Activated CD8-positive, alpha-beta T cell treated with anti-CD3 and anti-CD28 coated beads for 36 hours (primary cell): ENCODE measurements at regions not wholly inside any gene's neighbourhood (a gene's known extent, or its start where the extent isn't known, plus 50 kb on each side); places are given as distances from the start of the nearest gene placed in this dataset.

ENCODE experiments used
- ATAC-seq: fragments of 200-7000 bp; cut with Tn5 transposase; one replicate; pipeline ENCODE4 v1.10.0; 2021; ENCODE audit warnings: mild to moderate bottlenecking, moderate library complexity
- CTCF ChIA-PET: fragments of 350-600 bp; sonication (Branson Sonifier 250); formaldehyde crosslinking; loops from one replicate; lab custom pipeline; 2021; ENCODE audit warnings: antibody characterized with exemption; lab: Charles Lee
- POLR2A ChIA-PET: fragments of 350-600 bp; sonication (Branson Sonifier 250); formaldehyde crosslinking; loops from one replicate; lab custom pipeline; 2021; ENCODE audit warnings: antibody characterized with exemption; lab: Charles Lee
- DNase-seq: peaks from one replicate; pipeline ENCODE4 v3.0.0-alpha.2; 2020
- H3K27ac Mint-ChIP-seq: one replicate; pipeline ENCODE4 v1.8.0; 2021; ENCODE audit warnings: mild to moderate bottlenecking, mixed read lengths
- H3K27me3 Mint-ChIP-seq: one replicate; pipeline ENCODE4 v1.8.0; 2021; ENCODE audit warnings: mixed read lengths
- H3K36me3 Mint-ChIP-seq: one replicate; pipeline ENCODE4 v1.8.0; 2021; ENCODE audit warnings: low read depth, mixed read lengths
- H3K4me1 Mint-ChIP-seq: one replicate; pipeline ENCODE4 v1.8.0; 2021; ENCODE audit warnings: low read depth, mixed read lengths
- H3K4me3 Mint-ChIP-seq: one replicate; pipeline ENCODE4 v1.8.0; 2021; ENCODE audit warnings: mild to moderate bottlenecking, moderate library complexity, mixed read lengths
- H3K9me3 Mint-ChIP-seq: one replicate; pipeline ENCODE4 v1.8.0; 2021; ENCODE audit warnings: mixed read lengths
- CTCF ChIP-seq: fragments of 200-600 bp; IDR thresholded peaks from one replicate; pipeline ENCODE4 v1.8.0; 2022; ENCODE audit warnings: antibody characterized with exemption, mild to moderate bottlenecking
- intact Hi-C: fragments of 100-400 bp; cut with micrococcal nuclease; formaldehyde crosslinking; loops from one replicate; pipeline ENCODE4 v1.10.0; 2022

GRCh38 chr2:234145057-234145456 lies 94.6 kb downstream of the SPP2 start:
- Mint-ChIP-seq H3K36me3 (no peaks in the 10 kb centered on the region), H3K9me3 (no peaks in the 10 kb centered on the region), H3K4me1 (peaks cover 25% of the 10 kb centered on the region), H3K27ac (no peak overlapping the region), H3K27me3 (no peaks in the 10 kb centered on the region), H3K4me3 (no peak overlapping the region)
- ChIA-PET POLR2A (no interaction called here), CTCF (no interaction called here)
- TF ChIP-seq CTCF, result no peak
- no peak for DNase-seq
- ATAC-seq, result no peak
- intact Hi-C loops, result no loop called here

GRCh38 chr2:234143896-234144295 lies 93.4 kb downstream of the SPP2 start:
- ChIA-PET CTCF (interaction anchor here (1.9 kb wide), 1 partner anchor 357 kb away, joined by 5 read pairs; no protein-coding TSS in a partner anchor), POLR2A (no interaction called here)
- ATAC-seq (no peak), DNase-seq (no peak)
- intact Hi-C loops, result no loop called here
- no peaks in the 10 kb centered on the region for H3K9me3 Mint-ChIP-seq
- no peaks in the 10 kb centered on the region for H3K27me3 Mint-ChIP-seq
- H3K27ac Mint-ChIP-seq, result no peak overlapping the region
- no peaks in the 10 kb centered on the region for H3K36me3 Mint-ChIP-seq
- H3K4me1 Mint-ChIP-seq, result peaks cover 23% of the 10 kb centered on the region
- TF ChIP-seq CTCF, result no peak
- no peak overlapping the region for H3K4me3 Mint-ChIP-seq

GRCh38 chr2:234142530-234142929 lies 92.0 kb downstream of the SPP2 start:
- Mint-ChIP-seq H3K27ac (no peak overlapping the region), H3K4me1 (peaks cover 11% of the 10 kb centered on the region), H3K9me3 (no peaks in the 10 kb centered on the region), H3K4me3 (no peak overlapping the region), H3K27me3 (no peaks in the 10 kb centered on the region), H3K36me3 (no peaks in the 10 kb centered on the region)
- CTCF ChIA-PET, result interaction anchor here (0.9 to 1.9 kb wide), 3 partner anchors 12 to 403 kb away, joined by 3 to 5 read pairs (median 3); no protein-coding TSS in a partner anchor
- intact Hi-C loops, result no loop called here
- no peak for DNase-seq
- no peak for ATAC-seq
- no peak for TF ChIP-seq CTCF
- POLR2A ChIA-PET, result no interaction called here

- ATAC-seq, result no peak
- H3K36me3 Mint-ChIP-seq, result no peaks in the 10 kb centered on the region
- CTCF ChIA-PET, result interaction anchor here (1.4 to 3.1 kb wide), 2 partner anchors 361 to 405 kb away, joined by 3 to 16 read pairs; no protein-coding TSS in a partner anchor
- no peak for DNase-seq
- H3K27me3 Mint-ChIP-seq, result no peaks in the 10 kb centered on the region
- H3K27ac Mint-ChIP-seq, result no peak overlapping the region
- H3K9me3 Mint-ChIP-seq, result no peaks in the 10 kb centered on the region
- no peak overlapping the region for H3K4me3 Mint-ChIP-seq
- POLR2A ChIA-PET, result interaction anchor here (0.9 kb wide), 1 partner anchor 27 kb away, joined by 3 read pairs; no protein-coding TSS in a partner anchor
- intact Hi-C loops, result loop anchor here (5.0 kb wide), 2 partner anchors 148 to 408 kb away; no protein-coding TSS in a partner anchor
- H3K4me1 Mint-ChIP-seq, result peaks cover 17% of the 10 kb centered on the region
- no peak for TF ChIP-seq CTCF
These were observed 89.3 kb downstream of the SPP2 start for GRCh38 chr2:234139755-234140154.

GRCh38 chr2:234138836-234139235 lies 88.3 kb downstream of the SPP2 start:
- intact Hi-C loops, result loop anchor here (5.0 kb wide), 2 partner anchors 148 to 408 kb away; no protein-coding TSS in a partner anchor
- no peak for ATAC-seq
- ChIA-PET CTCF (interaction anchor here (3.1 kb wide), 1 partner anchor 406 kb away, joined by 16 read pairs; no protein-coding TSS in a partner anchor), POLR2A (no interaction called here)
- Mint-ChIP-seq H3K9me3 (no peaks in the 10 kb centered on the region), H3K27ac (no peak overlapping the region), H3K27me3 (no peaks in the 10 kb centered on the region), H3K36me3 (no peaks in the 10 kb centered on the region), H3K4me1 (peaks cover 17% of the 10 kb centered on the region), H3K4me3 (no peak overlapping the region)
- no peak for DNase-seq
- no peak for TF ChIP-seq CTCF
